GM21515 (cell line): ENCODE measurements at regions not wholly inside any gene's neighbourhood (a gene's known extent, or its start where the extent isn't known, plus 50 kb on each side); places are given as distances from the start of the nearest gene placed in this dataset.
"Not testable (repeated sequence)": the region's sequence is repeated elsewhere in the genome, so short reads cannot be mapped to it uniquely, and the experiment has no call there.

ENCODE experiments used
- ATAC-seq: cut with Tn5 transposase; IDR thresholded peaks from one replicate; pipeline ENCODE4 v1.9.1; 2021; ENCODE audit not compliant: unreplicated experiment

- ATAC-seq, result no peak
These were observed 415.1 kb upstream of the MAP2 start for GRCh38 chr2:209008636-209009287.

GRCh38 chr2:209018633-209019032 lies 405.2 kb upstream of the MAP2 start:
- not testable (repeated sequence) for ATAC-seq

GRCh38 chr2:209029249-209029648 lies 394.6 kb upstream of the MAP2 start:
- no peak for ATAC-seq

- no peak for ATAC-seq
These were observed 379.5 kb upstream of the MAP2 start for GRCh38 chr2:209044307-209044706.

GRCh38 chr2:209046163-209046562 lies 377.7 kb upstream of the MAP2 start:
- no peak for ATAC-seq

- no peak for ATAC-seq
These were observed 374.2 kb upstream of the MAP2 start for GRCh38 chr2:209049608-209050007.

GRCh38 chr2:209062210-209062609 lies 361.6 kb upstream of the MAP2 start:
- ATAC-seq, result no peak

- ATAC-seq, result no peak
These were observed 353.6 kb upstream of the MAP2 start for GRCh38 chr2:209070262-209070661.

- no peak for ATAC-seq
These were observed 350.7 kb upstream of the MAP2 start for GRCh38 chr2:209073151-209073550.

GRCh38 chr2:209074711-209075110 lies 349.1 kb upstream of the MAP2 start:
- ATAC-seq, result no peak

- no peak for ATAC-seq
These were observed 347.7 kb upstream of the MAP2 start for GRCh38 chr2:209076151-209076550.

- ATAC-seq, result no peak
These were observed 337.1 kb upstream of the MAP2 start for GRCh38 chr2:209086761-209087160.

GRCh38 chr2:209091056-209091455 lies 332.8 kb upstream of the MAP2 start:
- no peak for ATAC-seq

- no peak for ATAC-seq
These were observed 329.6 kb upstream of the MAP2 start for GRCh38 chr2:209094221-209094620.

GRCh38 chr2:209095432-209095831 lies 328.4 kb upstream of the MAP2 start:
- no peak for ATAC-seq

- no peak for ATAC-seq
These were observed 326.7 kb upstream of the MAP2 start for GRCh38 chr2:209097168-209097567.

GRCh38 chr2:209102319-209102718 lies 321.5 kb upstream of the MAP2 start:
- ATAC-seq, result no peak

- ATAC-seq, result no peak
These were observed 310.8 kb upstream of the MAP2 start for GRCh38 chr2:209113026-209113425.

- no peak for ATAC-seq
These were observed 309.1 kb upstream of the MAP2 start for GRCh38 chr2:209114588-209115240.

GRCh38 chr2:209121691-209122090 lies 302.2 kb upstream of the MAP2 start:
- ATAC-seq, result peak; percentile 97

GRCh38 chr2:209125291-209125690 lies 298.6 kb upstream of the MAP2 start:
- ATAC-seq, result no peak

- no peak for ATAC-seq
These were observed 285.8 kb upstream of the MAP2 start for GRCh38 chr2:209138079-209138478.

GRCh38 chr2:209141142-209141541 lies 282.7 kb upstream of the MAP2 start:
- no peak for ATAC-seq
